ENCODE measurements at regions not wholly inside any gene's neighbourhood (a gene's known extent, or its start where the extent isn't known, plus 50 kb on each side); places are given as distances from the start of the nearest gene placed in this dataset.

DNA sequence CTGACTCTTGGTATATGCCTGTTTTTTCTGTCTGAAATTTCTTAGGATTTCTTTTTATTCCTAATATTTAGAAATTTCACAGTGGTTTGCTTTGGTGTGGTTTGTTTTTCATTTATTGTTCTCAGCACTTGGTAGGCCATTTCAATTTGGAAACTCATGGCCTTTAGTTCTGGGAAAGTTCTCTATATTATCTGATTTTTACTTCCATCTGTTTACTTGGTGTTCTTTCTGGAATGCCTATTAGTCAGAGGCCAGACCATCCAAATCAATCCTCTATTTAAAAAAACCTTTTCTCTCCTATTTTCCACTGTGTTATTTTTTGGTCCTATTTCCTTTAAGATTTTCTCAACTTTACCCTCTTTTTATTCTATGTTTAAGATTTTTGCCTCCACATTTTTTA is 188.1 kb upstream of the SFRP2 start:
- no peaks in the 10 kb centered on the region for H3K27me3 Mint-ChIP-seq (ENCODE audit: unreplicated experiment)
- DNase-seq, result no peak
- H3K4me3 Mint-ChIP-seq (ENCODE audit: unreplicated experiment), result no peak overlapping the region
- TF ChIP-seq, protein P1, sequence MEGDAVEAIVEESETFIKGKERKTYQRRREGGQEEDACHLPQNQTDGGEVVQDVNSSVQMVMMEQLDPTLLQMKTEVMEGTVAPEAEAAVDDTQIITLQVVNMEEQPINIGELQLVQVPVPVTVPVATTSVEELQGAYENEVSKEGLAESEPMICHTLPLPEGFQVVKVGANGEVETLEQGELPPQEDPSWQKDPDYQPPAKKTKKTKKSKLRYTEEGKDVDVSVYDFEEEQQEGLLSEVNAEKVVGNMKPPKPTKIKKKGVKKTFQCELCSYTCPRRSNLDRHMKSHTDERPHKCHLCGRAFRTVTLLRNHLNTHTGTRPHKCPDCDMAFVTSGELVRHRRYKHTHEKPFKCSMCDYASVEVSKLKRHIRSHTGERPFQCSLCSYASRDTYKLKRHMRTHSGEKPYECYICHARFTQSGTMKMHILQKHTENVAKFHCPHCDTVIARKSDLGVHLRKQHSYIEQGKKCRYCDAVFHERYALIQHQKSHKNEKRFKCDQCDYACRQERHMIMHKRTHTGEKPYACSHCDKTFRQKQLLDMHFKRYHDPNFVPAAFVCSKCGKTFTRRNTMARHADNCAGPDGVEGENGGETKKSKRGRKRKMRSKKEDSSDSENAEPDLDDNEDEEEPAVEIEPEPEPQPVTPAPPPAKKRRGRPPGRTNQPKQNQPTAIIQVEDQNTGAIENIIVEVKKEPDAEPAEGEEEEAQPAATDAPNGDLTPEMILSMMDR (IDR thresholded peaks at IDR 0.05; ENCODE audit: partially characterized antibody, unreplicated experiment), result no peak
- H3K4me1 Mint-ChIP-seq (ENCODE audit: low read depth, unreplicated experiment), result no peaks in the 10 kb centered on the region
- H3K27ac Mint-ChIP-seq (ENCODE audit: unreplicated experiment), result no peak overlapping the region
- peaks cover 7% of the 10 kb centered on the region for H3K36me3 Mint-ChIP-seq (ENCODE audit: unreplicated experiment)
- H3K9me3 Mint-ChIP-seq (ENCODE audit: unreplicated experiment), result peaks cover 5% of the 10 kb centered on the region

DNA sequence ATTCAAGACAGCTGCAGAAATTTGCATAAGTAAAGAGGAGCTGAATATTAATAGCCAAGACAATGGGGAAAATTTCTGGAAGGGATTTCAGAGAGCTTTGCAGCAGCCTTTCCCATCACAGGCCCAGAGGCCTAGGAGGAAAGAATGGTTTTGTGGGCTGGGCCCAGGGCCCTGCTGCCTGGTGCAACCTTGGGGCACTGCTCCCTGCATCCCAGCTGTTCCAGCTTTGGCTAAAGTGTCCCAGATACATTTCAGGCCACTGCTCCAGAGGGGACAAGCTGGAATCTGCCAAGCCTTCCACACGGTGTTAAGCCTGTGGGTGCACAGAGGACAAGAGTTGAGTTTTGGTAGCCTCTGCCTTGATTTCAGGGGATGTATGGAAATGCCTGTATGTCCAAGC is 185.6 kb upstream of the SFRP2 start:
- DNase-seq, result no peak
- Mint-ChIP-seq H3K27me3 (ENCODE audit: unreplicated experiment) (no peaks in the 10 kb centered on the region), H3K27ac (ENCODE audit: unreplicated experiment) (no peak overlapping the region), H3K36me3 (ENCODE audit: unreplicated experiment) (peaks cover 7% of the 10 kb centered on the region), H3K9me3 (ENCODE audit: unreplicated experiment) (peaks cover 5% of the 10 kb centered on the region), H3K4me1 (ENCODE audit: low read depth, unreplicated experiment) (no peaks in the 10 kb centered on the region), H3K4me3 (ENCODE audit: unreplicated experiment) (no peak overlapping the region)
- TF ChIP-seq, protein P1 (IDR thresholded peaks at IDR 0.05; ENCODE audit: partially characterized antibody, unreplicated experiment), result no peak

DNA sequence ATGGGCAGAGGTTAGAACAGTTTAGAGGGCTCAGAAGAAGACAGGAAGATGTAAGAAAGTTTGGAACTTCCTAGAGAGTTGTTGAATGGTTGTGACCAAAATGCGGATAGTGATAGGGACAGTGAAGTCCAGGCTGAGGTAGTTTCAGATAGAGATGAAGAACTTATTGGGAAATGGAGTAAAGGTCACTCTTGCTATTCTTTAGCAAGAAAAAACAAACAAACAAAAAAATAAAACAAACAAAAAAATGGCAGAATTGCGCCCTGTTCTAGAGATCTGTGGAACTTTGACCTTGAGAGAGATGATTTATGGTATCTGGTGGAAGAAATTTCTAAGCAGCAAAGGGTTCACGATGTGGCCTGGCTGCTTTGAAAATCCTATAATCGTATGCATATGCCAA is 185.1 kb upstream of the SFRP2 start:
- TF ChIP-seq, protein P1 (IDR thresholded peaks at IDR 0.05; ENCODE audit: partially characterized antibody, unreplicated experiment), result no peak
- Mint-ChIP-seq H3K27me3 (ENCODE audit: unreplicated experiment) (no peaks in the 10 kb centered on the region), H3K4me3 (ENCODE audit: unreplicated experiment) (no peak overlapping the region), H3K4me1 (ENCODE audit: low read depth, unreplicated experiment) (no peaks in the 10 kb centered on the region), H3K9me3 (ENCODE audit: unreplicated experiment) (peaks cover 5% of the 10 kb centered on the region), H3K36me3 (ENCODE audit: unreplicated experiment) (peaks cover 7% of the 10 kb centered on the region), H3K27ac (ENCODE audit: unreplicated experiment) (no peak overlapping the region)
- no peak for DNase-seq

DNA sequence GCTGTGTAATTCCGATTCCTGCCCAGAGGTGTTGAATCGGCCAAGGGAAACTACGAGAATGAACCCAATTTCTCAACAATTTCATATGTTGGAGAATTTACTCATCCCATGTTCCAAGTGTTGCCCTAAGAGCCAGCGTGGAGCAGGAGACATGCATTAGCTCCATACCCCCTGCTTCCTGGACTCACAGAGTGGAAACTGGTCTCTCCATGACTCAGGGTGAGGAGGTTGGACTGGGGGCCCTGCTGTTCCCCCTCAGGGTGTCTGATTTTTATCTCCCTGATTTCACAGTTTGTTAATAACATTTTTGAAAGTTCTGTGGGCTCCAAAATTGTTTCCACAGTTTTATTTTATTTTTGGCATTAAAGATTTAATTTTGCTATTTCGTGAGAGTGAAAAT is 183.0 kb upstream of the SFRP2 start:
- TF ChIP-seq, protein P1 (IDR thresholded peaks at IDR 0.05; ENCODE audit: partially characterized antibody, unreplicated experiment), result no peak
- H3K4me3 Mint-ChIP-seq (ENCODE audit: unreplicated experiment), result no peak overlapping the region
- no peaks in the 10 kb centered on the region for H3K27me3 Mint-ChIP-seq (ENCODE audit: unreplicated experiment)
- peaks cover 7% of the 10 kb centered on the region for H3K36me3 Mint-ChIP-seq (ENCODE audit: unreplicated experiment)
- H3K27ac Mint-ChIP-seq (ENCODE audit: unreplicated experiment), result no peak overlapping the region
- H3K4me1 Mint-ChIP-seq (ENCODE audit: low read depth, unreplicated experiment), result no peaks in the 10 kb centered on the region
- no peak for DNase-seq
- H3K9me3 Mint-ChIP-seq (ENCODE audit: unreplicated experiment), result peaks cover 5% of the 10 kb centered on the region

DNA sequence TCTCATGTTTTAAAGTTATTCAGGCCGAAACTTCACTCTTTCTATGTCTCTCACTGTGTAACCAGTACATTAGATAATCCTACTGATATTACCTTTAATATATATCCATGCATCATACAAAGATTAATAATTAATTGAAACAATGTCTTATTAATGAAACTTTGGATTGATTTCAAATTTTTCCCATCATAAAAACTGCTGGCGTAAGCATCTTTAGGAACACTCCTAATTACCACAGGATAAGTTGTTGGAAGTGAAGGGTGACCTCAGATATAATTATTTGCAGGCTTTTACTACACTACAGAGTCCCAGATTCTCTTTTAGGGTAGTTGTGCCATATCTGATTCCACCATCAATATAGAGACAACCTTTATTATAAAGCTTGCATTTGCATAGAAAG is 181.3 kb upstream of the SFRP2 start:
- Mint-ChIP-seq H3K36me3 (ENCODE audit: unreplicated experiment) (peaks cover 7% of the 10 kb centered on the region), H3K27me3 (ENCODE audit: unreplicated experiment) (no peaks in the 10 kb centered on the region), H3K27ac (ENCODE audit: unreplicated experiment) (no peak overlapping the region), H3K4me1 (ENCODE audit: low read depth, unreplicated experiment) (no peaks in the 10 kb centered on the region), H3K9me3 (ENCODE audit: unreplicated experiment) (peaks cover 4% of the 10 kb centered on the region), H3K4me3 (ENCODE audit: unreplicated experiment) (no peak overlapping the region)
- no peak for DNase-seq
- TF ChIP-seq, protein P1 (IDR thresholded peaks at IDR 0.05; ENCODE audit: partially characterized antibody, unreplicated experiment), result no peak
